Gastroesophageal sphincter (tissue), 3 donors: ENCODE measurements at regions not wholly inside any gene's neighbourhood (a gene's known extent, or its start where the extent isn't known, plus 50 kb on each side); places are given as distances from the start of the nearest gene placed in this dataset.

Experiments
- POLR2AphosphoS5 ChIP-seq: sonication (generic); formaldehyde crosslinking; IDR thresholded peaks from one replicate; pipeline ENCODE4 v1.6.1; 2017; ENCODE audit warnings: antibody characterized with exemption
- TF ChIP-seq, protein P1 (sequence below), 4 experiments: fragments of 200-600 bp in 2 of 4; fragments of 450-650 bp in 2 of 4; sonication (generic) in 1 of 4; IDR thresholded peaks; one replicate each; pipeline ENCODE4 v1.5.1; 2017 to 2019; ENCODE audit warnings: antibody characterized with exemption in 4 of 4, mild to moderate bottlenecking in 2 of 4, moderate library complexity in 2 of 4

DNA sequence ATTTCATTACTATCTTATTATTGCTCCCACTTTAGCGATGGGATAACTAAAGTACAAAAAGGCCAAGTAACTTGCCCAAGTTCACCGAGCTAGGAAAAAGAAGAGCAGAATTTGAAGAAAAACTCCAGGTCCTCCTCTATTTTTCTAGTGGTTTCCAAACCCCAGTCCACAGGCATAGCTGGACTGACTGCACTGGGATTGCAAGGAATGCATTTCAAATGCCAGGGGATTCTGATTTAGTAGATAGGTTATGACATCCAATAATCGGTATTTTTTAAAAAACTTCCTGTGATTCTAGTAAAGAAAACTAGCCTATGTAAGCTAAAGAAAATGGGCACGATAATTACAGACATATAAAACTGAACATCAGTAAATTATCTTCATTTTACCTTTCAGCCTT is 62.7 kb upstream of the GALNT5 start:
- no peak for TF ChIP-seq POLR2AphosphoS5
- TF ChIP-seq, protein P1, sequence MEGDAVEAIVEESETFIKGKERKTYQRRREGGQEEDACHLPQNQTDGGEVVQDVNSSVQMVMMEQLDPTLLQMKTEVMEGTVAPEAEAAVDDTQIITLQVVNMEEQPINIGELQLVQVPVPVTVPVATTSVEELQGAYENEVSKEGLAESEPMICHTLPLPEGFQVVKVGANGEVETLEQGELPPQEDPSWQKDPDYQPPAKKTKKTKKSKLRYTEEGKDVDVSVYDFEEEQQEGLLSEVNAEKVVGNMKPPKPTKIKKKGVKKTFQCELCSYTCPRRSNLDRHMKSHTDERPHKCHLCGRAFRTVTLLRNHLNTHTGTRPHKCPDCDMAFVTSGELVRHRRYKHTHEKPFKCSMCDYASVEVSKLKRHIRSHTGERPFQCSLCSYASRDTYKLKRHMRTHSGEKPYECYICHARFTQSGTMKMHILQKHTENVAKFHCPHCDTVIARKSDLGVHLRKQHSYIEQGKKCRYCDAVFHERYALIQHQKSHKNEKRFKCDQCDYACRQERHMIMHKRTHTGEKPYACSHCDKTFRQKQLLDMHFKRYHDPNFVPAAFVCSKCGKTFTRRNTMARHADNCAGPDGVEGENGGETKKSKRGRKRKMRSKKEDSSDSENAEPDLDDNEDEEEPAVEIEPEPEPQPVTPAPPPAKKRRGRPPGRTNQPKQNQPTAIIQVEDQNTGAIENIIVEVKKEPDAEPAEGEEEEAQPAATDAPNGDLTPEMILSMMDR (IDR thresholded peaks at IDR 0.05) = no peak
